ENCODE measurements at regions not wholly inside any gene's neighbourhood (a gene's known extent, or its start where the extent isn't known, plus 50 kb on each side); places are given as distances from the start of the nearest gene placed in this dataset.
"Not testable (repeated sequence)": the region's sequence is repeated elsewhere in the genome, so short reads cannot be mapped to it uniquely, and the experiment has no call there.

DNA sequence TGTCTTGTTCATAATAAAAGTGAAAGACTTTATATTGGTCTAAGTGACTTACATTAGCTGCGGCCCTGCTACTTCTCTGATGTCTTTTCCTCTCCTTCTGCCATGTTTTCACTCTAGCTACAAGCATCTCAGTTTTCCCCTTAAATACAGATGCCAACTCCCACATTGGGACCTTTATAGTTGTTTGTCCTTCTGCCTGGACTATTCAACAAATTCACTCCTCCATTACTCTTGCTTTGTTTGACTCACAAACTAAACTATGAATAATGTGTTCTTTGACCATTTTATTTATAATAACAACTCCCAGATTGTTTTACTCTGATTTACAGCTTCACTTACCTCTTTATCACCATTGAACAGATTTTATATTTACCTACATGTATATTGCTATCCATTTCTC lies 1369.9 kb downstream of the SI start:
- no peaks in the 10 kb centered on the region for H3K27me3 ChIP-seq
- TF ChIP-seq, protein P1, sequence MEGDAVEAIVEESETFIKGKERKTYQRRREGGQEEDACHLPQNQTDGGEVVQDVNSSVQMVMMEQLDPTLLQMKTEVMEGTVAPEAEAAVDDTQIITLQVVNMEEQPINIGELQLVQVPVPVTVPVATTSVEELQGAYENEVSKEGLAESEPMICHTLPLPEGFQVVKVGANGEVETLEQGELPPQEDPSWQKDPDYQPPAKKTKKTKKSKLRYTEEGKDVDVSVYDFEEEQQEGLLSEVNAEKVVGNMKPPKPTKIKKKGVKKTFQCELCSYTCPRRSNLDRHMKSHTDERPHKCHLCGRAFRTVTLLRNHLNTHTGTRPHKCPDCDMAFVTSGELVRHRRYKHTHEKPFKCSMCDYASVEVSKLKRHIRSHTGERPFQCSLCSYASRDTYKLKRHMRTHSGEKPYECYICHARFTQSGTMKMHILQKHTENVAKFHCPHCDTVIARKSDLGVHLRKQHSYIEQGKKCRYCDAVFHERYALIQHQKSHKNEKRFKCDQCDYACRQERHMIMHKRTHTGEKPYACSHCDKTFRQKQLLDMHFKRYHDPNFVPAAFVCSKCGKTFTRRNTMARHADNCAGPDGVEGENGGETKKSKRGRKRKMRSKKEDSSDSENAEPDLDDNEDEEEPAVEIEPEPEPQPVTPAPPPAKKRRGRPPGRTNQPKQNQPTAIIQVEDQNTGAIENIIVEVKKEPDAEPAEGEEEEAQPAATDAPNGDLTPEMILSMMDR (IDR thresholded peaks at IDR 0.05): no peak
- TF ChIP-seq POLR2A (IDR thresholded peaks at IDR 0.05): no peak
- no peak overlapping the region for H3K27ac ChIP-seq
- intact Hi-C loops (cut with DNase I): no loop called here
- H3K4me3 ChIP-seq: no peak overlapping the region
- ATAC-seq (no peak), DNase-seq (no peak)
- no peaks in the 10 kb centered on the region for H3K36me3 ChIP-seq
- WGBS, 4 donors: 77 to 96% (median 89%) methylated on average over 1 of the region's 1 CpG
- H3K4me1 ChIP-seq: no peaks in the 10 kb centered on the region
- H3K9me3 ChIP-seq: no peaks in the 10 kb centered on the region

DNA sequence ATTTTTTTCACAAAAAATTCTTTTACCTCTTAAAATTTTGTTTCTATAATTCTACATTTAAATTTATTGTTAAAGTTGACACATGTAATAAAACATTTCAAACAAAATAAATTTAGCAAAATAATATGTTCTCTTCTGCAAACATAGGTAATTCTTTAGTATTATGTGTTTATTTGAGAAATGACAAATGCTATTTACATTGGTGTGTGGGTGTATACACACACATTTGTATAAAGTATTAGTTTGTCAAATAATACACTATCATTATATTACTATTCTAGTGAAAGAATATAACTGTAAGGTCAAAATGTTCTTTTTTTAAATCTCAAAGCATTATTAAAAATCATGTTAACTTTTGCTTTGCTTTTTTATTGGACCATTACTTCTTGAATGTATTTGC lies 1370.6 kb downstream of the SI start:
- DNase-seq (no peak), ATAC-seq (no peak)
- H3K27me3 ChIP-seq: no peaks in the 10 kb centered on the region
- TF ChIP-seq, protein P1 (IDR thresholded peaks at IDR 0.05): no peak
- TF ChIP-seq POLR2A (IDR thresholded peaks at IDR 0.05): no peak
- no peak overlapping the region for H3K4me3 ChIP-seq
- H3K4me1 ChIP-seq: no peaks in the 10 kb centered on the region
- intact Hi-C loops (cut with DNase I): no loop called here
- no peak overlapping the region for H3K27ac ChIP-seq
- no peaks in the 10 kb centered on the region for H3K36me3 ChIP-seq
- no peaks in the 10 kb centered on the region for H3K9me3 ChIP-seq

DNA sequence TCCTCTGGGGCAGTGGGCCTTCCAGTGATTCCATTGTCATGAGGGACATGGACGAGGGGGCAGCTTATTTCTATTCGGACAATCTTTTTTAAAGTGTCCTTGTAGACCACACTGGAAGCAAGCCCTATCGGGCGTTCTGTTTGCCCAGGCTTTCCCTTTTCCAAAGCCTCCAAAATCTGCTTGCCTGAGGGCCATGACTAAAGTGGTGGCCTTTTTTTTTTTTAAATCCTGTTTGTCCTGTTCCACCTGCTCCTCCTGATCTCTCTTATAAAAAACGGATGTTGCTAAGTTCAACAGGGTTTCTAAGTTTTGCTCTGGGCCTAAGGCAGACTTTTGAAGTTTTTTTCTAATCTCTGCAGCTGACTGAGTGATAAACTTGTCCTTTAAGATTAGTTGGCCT lies 1380.1 kb downstream of the SI start:
- DNase-seq; intact Hi-C loops (cut with DNase I); H3K36me3 ChIP-seq; H3K27me3 ChIP-seq; ATAC-seq; H3K27ac ChIP-seq; H3K4me3 ChIP-seq; H3K4me1 ChIP-seq; H3K9me3 ChIP-seq: not testable (repeated sequence)
- 57 to 67% (median 66%) methylated on average over 5 of the region's 5 CpGs for WGBS, 4 donors

DNA sequence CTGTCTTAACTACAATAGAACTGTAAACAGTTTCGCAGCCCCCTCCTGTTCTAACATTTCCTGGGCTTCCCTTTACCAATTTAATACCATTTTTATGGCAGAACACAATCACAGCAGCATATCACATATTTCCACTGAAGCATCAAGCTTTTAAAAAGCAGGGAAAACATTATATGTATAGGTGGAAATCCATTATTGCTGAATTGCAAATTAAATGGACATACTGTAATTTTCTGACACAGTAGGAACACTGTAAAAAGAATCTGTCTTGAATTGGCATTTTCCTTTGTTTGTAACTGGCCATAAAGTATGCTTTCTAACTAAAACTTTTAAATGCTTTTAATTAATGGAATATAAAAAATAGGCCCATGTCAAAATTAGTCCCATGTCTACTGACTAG lies 1385.8 kb downstream of the SI start:
- TF ChIP-seq, protein P1 (IDR thresholded peaks at IDR 0.05): no peak
- no peak for TF ChIP-seq POLR2A (IDR thresholded peaks at IDR 0.05)
- Histone ChIP-seq H3K27ac (no peak overlapping the region), H3K4me3 (no peak overlapping the region), H3K27me3 (no peaks in the 10 kb centered on the region), H3K36me3 (no peaks in the 10 kb centered on the region), H3K4me1 (no peaks in the 10 kb centered on the region), H3K9me3 (peaks cover 0 to 21% (median 8%) of the 10 kb centered on the region in 12 donors)
- intact Hi-C loops (cut with DNase I): no loop called here
- no peak for DNase-seq
- no peak for ATAC-seq
- WGBS, 4 donors: 83 to 87% (median 85%) methylated on average over 1 of the region's 1 CpG

DNA sequence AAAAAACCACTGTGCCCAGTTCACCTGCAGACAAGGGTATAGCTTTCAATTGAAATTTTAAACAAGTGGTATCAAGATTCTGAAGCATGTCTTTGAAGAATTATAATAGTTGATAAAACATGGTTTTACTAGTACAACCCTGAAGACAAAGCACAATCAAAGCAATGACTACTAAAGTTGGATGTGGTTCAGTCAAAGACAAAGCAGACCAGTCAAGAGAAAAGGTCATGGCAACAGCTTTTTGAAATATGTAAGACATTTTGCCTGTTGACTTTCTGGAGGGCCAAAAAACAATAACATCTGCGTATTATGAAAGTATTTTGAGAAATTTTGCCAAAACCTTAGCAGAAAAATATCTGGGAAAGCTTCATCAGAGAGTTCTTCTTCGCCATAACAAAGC lies 1393.6 kb downstream of the SI start:
- Histone ChIP-seq H3K4me3 (no peak overlapping the region), H3K27ac (no peak overlapping the region), H3K27me3 (no peaks in the 10 kb centered on the region), H3K36me3 (no peaks in the 10 kb centered on the region), H3K4me1 (no peaks in the 10 kb centered on the region), H3K9me3 (peaks cover 0 to 16% (median 2%) of the 10 kb centered on the region in 12 donors)
- no peak for TF ChIP-seq POLR2A (IDR thresholded peaks at IDR 0.05)
- TF ChIP-seq, protein P1 (IDR thresholded peaks at IDR 0.05): no peak
- intact Hi-C loops (cut with DNase I): no loop called here
- DNase-seq (no peak), ATAC-seq (no peak)
- WGBS, 4 donors: 60 to 70% (median 66%) methylated on average over 2 of the region's 2 CpGs

Data from heart left ventricle (tissue), 16 donors.